ENCODE measurements at regions not wholly inside any gene's neighbourhood (a gene's known extent, or its start where the extent isn't known, plus 50 kb on each side); places are given as distances from the start of the nearest gene placed in this dataset.
"Not testable (repeated sequence)": the region's sequence is repeated elsewhere in the genome, so short reads cannot be mapped to it uniquely, and the experiment has no call there.

GRCh38 chr12:61272441-61272840 lies 987.8 kb upstream of the USP15 start:
- no peak for DNase-seq

GRCh38 chr12:61282790-61283575 lies 977.2 kb upstream of the USP15 start:
- no peak for DNase-seq

DNA sequence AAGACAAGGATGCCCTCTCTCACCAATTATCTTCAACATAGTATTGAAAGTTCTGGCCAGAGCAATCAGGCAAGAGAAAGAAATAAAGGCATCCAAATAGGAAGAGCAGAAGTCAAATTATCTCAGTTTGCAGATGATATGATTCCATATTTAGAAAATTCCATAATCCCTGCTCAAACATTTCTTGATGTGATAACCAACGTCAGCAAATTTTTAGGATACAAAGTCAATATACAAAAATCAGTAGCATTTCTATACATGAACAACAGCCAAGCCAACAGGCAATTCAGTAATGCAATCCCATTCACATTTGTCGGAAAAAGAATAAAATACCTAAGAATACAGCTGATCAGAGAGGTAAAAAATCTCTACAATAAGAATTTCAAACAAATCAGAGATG lies 969.7 kb upstream of the USP15 start:
- DNase-seq: no peak

DNA sequence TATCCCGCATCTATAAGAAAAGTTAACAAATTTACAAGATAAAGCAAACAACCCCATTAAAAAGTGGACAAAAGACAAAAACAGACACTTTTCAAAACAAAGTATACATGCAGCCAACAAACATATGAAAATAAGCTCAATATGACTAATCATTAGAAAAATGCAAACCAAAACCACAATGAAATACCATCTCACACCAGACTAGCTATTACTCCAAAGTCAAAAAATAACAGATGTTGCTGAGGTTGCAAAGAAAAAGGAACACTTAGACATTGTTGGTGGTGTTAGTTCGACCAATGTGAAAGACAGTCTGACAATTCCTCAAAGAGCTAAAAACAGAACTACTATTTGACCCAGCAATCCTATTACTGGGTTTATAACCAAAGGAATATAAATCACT lies 968.6 kb upstream of the USP15 start:
- no peak for DNase-seq

GRCh38 chr12:61294011-61294410 lies 966.2 kb upstream of the USP15 start:
- not testable (repeated sequence) for DNase-seq

- no peak for DNase-seq
These were observed 958.4 kb upstream of the USP15 start for GRCh38 chr12:61301817-61302216.

DNA sequence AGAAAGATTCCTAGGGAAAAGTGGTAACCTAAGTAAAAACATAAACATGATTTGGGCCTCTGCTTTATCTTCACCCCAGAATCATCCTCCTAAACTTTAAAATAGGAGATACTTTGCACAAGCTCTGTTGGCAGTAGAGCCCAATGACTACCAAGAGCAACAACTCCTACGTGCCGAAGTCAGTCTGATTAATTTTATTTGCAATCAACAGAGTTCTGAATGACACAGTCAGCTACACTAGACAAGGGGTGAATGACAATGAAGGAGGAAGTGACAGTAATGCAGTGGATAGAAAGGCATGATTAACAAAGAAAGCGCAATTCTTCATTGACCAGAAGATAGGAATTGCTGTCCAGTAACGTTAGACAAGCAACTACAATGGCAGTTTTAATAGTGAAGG lies 957.9 kb upstream of the USP15 start:
- DNase-seq: no peak

GRCh38 chr12:61308220-61308619 lies 952.0 kb upstream of the USP15 start:
- DNase-seq: no peak

- DNase-seq: no peak
These were observed 948.8 kb upstream of the USP15 start for GRCh38 chr12:61311413-61311812.

GRCh38 chr12:61348871-61349270 lies 911.3 kb upstream of the USP15 start:
- no peak for DNase-seq

DNA sequence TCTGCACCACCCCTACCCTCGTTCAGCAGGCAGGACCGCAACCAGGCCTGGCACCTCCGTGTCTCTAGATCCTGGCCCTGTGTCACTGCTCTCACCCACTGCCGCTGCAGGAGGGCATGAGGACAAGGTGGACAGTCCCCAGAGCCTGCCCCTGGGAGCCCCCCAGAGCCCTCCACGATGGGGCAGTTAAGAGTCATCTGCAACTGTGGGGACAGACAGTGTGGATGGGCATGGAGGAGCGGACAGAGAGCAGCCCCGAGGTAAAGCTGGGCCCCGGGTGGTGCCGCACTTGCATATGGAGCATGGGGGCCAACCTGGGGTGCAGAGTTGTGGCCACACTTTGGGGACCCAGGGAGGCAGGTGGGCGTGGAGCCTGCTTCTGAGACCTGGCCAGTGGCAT lies 905.1 kb upstream of the USP15 start:
- no peak for DNase-seq

DNA sequence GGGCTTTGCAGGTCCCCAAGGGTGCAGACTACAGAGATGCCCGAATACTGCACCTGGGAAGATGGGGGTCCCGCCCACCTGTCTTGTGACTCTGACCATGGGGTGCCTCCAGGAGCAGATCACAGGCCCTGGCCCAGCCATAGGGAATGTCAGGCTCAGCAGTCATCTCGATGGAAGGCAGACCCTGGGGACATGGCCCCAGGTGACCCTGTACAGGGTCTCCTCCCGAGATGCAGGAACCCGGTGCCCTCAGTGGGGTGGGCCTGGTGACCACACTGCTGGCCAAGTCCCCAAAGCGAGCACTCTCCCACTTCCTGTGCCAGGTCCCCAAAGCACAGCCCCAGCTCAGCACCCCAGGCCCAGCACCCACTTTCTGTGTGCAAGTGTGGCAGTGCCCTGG lies 903.7 kb upstream of the USP15 start:
- no peak for DNase-seq

DNA sequence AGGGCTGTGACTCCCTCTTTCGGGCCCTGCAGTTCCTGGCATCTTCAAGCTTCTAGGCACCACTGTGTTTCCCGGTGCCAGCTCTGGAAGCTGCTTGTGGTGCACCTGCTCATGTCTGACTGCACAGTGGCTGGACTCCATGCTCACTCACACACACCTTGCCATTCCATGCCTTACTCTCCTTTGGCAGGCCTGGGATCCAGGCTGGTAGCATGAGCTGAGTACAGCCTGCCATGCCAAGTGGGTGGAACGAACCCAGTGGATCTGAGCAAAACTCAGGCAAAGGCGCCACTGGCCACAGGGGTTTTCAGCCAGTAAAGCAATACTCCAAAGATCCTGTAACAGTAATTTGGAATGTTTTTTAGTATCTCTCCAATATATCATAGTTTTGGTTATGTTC lies 902.7 kb upstream of the USP15 start:
- no peak for DNase-seq

DNA sequence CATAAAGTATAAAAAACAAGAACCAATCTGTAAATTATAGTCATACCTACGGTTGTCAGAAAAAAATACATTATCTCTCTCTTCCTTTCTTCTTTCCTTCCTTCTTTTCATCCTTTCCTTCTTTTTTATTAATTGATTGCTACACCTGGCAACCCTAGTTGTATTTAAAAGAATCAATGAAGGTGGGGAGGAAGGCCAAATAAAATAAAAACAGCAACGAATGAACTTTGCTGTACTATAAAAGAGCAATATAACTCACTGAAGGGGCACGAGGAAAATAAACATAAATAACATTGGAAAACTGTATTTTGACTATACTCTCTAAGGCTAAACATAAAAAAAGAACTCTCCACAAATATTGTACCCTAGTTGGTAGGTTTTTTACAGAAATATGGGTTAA lies 898.2 kb upstream of the USP15 start:
- DNase-seq: no peak

- DNase-seq: no peak
These were observed 895.2 kb upstream of the USP15 start for GRCh38 chr12:61365001-61365400.

DNA sequence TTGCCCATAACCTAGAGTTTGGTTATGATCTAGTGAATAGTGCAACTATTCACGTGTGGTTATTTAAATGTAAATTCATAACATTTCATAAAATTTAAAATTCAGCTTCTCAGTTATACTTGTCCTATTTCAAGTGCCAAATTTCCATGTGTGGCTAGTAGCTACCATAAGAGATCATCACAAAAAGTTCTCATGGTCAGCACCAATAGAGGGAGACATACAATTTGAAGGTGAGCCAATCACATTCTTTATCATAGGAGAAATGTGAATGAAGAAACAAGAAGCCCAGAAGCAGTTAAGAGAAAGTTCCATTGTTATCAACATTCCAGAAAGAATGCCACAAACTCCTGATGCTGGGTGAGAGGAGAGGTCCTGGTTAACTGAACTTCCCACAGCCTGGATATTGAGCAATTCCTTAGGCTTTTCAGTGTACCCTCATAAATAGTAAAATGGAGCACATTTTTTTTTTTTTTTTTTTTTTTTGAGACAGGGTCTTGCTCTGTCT lies 892.9 kb upstream of the USP15 start:
- DNase-seq: no peak

DNA sequence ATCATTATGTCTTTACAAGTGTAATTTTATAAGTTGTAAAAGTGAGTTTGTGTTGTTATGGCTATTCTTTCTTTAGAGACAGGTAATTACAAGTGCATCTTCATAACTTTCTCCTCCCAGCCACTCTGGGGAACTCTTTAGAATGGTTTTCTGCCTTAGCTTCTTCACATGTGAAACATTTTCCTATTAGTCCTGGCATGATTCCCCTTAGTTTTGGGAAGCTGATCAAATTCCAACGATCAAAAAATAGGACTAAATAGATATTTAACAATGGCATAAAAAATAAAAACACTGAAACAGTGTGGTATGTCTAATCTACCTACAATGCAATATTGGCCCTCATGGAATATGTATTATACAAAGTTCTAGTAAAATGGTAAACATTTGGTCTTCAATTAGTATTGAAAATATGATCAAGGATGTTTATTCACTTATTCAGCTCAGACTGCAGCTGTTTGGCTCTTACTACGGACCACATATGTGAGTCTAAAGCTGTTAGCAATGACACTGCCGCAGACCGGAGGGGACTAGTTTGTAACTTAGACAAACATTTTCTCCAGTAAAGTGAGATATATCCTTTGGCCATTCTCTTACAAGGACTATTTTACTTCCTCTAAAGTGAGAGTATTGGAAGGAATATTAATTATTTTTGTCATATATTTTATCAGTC lies 890.8 kb upstream of the USP15 start:
- peak; percentile 63 to 80 (median 69) for DNase-seq

DNA sequence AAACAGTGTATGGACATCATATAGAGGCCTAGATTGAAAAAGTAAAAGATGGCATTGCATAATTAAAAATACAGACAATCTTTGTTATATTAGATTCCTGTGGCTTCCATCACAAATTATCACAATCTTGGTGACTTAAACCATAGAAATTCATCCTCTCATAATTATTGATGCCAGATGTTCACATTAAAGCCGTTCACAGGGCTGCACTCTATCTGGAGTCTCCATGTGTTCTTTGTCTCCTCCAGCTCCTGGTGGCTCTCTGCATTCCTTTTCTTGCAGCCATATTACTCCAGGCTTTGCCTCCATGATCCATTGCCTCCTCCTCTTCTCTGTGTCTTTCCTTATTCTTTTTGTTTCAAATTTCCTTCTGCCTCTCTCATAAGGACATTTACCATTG lies 875.7 kb upstream of the USP15 start:
- DNase-seq: peak in 1 of 3 donors; percentile 12

GRCh38 chr12:61385771-61386170 lies 874.4 kb upstream of the USP15 start:
- peak in 1 of 3 donors; percentile 54 for DNase-seq

- DNase-seq: no peak
These were observed 862.5 kb upstream of the USP15 start for GRCh38 chr12:61397668-61398067.

- DNase-seq: no peak
These were observed 848.0 kb upstream of the USP15 start for GRCh38 chr12:61412201-61412600.

- no peak for DNase-seq
These were observed 845.7 kb upstream of the USP15 start for GRCh38 chr12:61414470-61414869.

DNA sequence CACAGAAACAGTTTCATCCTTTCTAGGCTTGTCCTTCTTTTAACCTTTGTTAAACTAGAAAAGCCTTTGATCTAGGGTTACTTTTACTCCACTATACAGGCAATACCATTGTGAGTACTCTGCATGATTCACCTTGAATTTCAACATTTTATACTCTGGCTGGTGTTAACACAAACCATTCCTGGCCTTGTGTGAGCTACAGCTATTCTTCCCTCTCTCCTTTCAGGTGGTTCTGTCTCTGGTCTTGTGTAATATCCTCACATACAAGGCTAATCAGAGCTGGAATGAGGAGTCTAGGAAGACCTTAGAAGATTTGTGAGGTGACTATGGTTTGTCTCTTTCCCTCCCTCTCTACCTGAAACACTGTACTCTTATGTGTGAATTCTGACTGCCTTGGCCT lies 837.4 kb upstream of the USP15 start:
- no peak for DNase-seq

- no peak for DNase-seq
These were observed 808.1 kb upstream of the USP15 start for GRCh38 chr12:61452076-61452475.
